NCI-H226 (cell line): ENCODE measurements at regions not wholly inside any gene's neighbourhood (a gene's known extent, or its start where the extent isn't known, plus 50 kb on each side); places are given as distances from the start of the nearest gene placed in this dataset.

Experiments
- DNase-seq: peaks from one replicate; pipeline ENCODE4 v3.0.0-alpha.2; 2015

DNA sequence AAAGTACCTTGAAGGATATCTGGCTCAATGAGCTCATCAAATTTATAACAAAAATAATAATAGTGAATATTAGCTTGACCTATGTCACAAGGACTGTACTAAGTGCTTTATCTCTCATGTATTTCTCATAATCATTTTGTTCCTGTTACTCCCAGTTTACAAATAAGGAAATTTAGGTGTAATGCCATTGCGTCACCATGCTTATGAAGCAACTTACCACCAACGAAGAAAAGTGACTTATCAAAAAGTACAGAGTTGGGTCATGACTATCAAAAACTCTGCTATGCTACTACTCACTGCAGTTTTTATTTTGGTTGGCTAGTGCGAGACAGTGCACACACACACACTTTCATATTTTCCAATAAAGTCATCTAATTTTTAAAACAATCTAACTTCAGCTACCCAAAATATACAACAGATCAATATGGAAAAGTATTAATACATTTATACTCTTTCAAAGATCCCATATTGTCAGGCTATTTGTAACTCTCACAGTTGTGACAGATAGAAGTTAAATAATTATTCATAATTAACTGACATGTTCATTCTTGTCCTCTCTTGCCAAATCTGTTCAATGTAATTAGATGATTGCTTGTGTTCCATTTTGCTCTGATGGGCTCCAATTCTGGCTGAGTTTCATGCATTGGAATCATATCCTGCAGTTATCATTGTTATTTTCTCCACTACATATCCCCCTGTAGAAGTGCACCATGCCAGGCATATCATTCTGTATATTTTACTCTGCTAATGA is 119.4 kb downstream of the KCNJ2 start:
- DNase-seq = no peak

DNA sequence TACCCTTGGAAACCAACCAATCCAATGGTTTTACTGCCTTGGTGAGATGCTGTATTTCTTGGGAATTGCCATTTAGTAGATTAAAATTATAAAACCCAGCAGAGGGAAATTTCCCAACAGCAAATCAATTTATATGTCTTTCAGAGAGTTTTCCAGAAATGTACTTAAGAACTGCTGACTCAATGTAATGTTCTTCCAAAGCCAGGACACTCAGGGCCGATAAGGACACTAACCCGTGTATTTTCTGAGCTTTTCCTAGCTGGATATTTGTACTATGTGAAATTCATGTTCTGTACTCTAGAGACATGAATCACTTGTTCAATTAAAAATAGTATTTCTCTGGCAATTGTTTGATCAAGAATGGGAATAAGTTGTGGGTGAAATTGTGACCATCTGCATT is 121.4 kb downstream of the KCNJ2 start:
- DNase-seq = no peak

DNA sequence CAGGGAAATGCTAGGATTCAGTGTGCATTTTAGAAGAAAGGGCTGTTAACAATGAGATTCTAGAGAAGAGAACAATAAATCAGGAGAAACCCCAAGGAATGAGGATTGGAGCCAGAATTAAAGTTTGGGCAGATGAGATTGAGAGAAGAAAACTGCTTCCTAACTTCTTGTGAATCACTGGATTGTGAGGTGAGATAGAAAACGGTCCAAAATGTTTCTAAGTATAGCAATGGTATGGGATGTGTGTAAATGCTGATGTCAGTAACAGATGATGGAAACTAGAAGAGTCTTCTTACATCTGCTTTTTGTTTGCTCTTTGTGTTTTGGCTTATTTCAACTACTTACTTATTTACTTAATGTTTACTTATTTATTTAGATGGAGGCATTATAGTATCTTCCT is 123.0 kb downstream of the KCNJ2 start:
- no peak for DNase-seq

DNA sequence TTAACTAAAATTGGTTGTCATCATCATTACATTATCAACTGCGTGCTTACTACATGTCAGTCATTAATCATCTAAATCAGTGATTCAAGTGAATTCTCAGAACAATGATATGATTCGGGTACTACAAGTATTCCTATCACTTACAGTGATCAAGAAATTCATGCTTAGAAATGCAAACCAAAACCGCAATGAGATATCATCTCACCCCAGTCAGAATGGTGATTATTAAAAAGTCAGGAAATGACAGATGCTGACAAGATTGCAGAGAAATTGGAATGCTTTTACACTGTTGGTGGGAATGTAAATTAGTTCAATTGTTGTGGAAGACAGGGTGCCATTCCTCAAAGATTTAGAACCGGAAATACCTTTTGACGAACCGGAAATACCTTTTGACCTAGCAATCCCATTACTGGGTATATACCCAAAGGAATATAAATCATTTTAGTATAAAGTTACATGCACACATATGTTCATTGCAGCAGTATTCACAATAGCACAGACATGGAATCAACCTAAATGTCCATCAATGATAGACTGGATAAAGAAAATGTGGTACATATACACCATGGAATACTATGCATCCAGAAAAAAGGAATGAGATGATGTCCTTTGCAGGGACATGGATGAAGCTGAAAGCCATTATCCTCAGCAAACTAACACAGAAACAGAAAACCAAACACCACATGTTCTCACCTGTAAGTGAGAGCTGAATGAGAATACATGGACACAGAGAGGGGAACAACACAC is 124.4 kb downstream of the KCNJ2 start:
- DNase-seq = peak; percentile 3

DNA sequence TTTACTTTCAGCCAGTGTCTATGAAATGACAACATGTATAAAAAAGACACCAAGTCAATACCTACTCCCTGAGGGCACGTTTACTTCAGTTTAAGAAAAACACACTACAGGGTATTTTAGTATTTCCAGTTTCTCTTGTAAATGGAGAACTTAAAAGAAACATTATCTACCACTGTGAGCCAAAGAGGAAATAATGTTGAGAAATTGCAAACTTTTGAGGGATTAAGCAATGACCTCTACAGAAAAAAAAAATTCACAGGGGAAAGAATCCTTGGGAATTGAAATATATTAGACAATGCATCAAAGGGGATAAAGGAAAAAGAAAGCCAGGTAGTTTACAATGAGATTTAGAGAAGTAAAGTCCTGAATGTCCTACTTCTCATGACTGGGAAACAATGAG is 126.0 kb downstream of the KCNJ2 start:
- DNase-seq = no peak

DNA sequence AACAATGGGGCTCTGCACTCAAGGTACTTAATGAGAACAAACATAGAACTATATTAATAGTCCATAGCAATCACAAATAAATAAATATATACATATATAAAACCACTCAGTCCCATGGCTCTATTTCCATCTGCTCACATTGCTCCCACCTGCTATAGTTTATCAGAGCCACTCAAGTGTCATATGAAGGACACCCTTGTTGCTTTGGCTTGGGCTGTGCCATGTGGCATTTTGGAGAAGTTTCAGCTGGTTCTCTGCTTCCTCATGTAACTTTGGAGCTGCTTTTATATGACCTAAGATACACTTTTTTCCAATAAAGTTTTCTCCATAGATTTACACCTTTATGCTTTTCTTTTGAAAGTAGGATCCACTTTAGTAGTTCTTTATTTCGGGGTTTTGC is 126.4 kb downstream of the KCNJ2 start:
- no peak for DNase-seq

DNA sequence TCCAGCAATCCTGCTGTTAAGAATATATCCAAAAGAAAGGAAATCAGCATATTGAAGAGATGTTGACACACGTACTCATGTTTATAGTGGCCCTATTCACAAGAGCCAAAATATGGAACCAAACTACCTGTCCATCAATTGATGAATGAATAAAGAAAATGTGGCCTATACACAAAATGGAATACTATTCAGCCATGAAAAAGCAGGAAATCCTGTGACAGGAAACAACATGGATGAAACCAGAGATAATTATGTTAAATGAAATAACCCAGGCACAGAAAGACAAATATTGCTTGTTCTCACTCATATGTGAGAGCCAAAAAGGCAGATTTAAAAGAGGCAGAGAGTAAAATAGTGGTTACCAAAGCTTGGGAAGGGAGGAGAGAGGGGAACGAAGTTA is 127.1 kb downstream of the KCNJ2 start:
- DNase-seq = no peak

DNA sequence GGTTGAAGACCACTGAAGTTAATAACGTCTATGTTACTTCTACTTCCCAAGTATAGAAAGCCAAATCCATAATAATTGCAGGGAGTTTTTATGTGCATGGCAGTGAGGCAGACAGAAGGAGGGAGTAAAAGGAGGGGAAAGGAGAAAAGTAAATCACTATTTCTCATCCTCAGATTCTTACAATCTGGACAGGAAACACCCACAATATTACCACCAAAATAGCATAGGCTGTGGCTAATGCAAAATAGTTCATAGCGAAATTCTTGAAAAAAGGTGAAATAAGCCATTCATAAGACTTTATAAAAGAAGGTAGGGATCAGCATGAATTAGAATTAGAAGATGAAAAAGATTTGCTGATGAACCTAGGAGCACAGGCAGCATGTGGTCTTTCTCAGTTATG is 128.1 kb downstream of the KCNJ2 start:
- DNase-seq = no peak

DNA sequence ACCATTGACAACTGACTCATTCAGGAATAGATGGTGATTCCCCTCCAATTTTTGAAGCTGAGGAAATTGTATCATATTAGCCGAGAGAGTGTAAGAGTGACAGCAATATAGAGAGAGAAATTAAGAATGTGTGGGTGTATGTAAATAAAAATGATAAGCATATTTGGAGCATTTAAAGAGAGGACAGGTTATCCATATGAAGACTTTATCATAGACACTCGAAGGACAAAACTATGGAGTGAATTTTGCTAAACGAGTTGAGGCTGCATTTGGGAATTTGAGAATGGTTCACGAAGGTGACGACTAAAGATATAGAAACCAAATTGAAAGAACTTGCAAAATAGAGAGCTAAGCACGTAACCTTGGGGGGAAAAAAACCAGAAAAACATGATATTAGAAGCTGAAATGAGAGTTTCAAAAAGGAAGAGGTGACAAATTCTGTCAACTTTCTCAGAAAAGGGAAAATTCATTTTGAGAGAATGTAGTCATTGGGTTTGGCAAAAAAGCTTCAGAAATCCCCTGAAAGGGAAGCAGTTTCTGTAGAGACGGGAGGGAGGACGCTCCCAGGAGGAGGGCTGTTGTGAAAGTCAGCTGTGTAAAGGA is 129.7 kb downstream of the KCNJ2 start:
- no peak for DNase-seq

DNA sequence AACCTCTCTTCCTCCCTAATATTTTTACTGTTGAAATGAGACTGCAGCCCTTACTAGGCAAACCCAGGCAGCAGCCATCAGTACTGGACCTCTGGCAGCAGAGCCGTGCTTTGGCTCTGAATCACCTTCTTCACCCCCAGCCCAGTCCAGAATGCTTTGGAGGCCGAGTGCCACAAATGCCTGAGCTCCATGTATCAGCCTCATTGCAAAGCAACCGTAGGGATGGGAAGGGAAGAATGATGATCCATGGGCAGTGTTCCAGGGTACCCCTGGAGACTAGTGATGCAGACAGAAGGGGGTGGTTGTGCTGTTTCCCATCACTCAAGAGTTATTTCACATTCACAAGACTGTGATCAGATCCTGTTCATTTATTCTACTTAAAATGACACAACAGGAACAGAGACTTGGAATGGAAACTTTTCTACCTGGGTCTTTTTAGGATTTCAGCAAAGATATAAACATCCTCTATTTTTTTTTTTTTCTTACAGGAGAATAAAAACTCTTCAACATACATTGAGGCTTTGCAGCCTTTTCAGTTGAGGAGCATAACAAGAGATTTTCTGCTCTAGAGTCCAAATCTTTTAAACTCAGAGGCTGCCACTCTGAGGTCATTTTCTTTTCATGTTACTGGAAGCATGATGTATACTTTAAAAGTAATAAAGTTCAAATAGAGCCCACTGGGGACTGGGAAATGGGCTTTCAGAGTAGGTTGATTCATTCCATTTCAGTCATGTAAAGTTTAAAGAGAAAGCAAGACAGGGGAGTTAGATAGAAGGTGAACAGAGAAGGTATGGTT is 138.3 kb downstream of the KCNJ2 start:
- DNase-seq = peak; percentile 51

DNA sequence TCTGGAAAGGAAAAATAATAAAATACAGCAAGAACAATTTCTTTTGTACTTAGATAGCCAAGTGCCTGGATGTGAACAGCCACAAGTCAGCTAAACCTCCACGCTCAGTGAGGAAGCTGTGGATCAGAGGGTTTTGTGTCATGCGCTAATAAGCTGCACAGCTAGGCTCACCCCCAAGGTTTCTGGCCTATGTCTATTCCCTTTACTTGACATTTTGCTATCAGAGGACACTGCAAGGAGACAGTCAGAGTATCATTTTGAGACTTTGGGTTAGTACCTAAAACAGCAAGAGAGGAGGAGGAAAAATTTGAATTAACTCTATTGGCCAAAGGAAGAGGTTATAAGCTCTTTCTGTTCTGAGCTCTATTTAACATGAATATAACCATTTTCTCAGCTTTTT is 139.3 kb downstream of the KCNJ2 start:
- no peak for DNase-seq

DNA sequence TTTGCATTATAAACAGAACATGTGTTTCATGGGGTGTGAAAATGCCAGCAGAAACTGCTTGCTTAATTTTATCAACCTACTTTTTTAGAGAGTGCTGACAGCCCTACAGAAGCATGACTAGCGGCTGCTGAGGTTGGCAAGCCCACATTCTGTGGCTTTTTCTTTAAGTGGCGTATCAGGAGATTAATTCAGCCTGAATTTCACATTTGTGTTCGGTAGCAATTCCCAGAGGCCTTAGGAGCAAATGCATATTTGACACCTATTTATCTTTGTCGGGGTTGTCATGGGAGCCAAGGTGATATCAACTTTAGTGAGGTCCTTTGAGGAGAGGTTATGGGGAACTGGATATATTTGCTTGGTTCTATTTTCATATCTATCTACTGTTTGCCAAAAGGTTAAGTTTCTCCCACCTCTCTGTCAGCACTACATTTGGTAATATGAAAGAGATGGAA is 140.9 kb downstream of the KCNJ2 start:
- no peak for DNase-seq

DNA sequence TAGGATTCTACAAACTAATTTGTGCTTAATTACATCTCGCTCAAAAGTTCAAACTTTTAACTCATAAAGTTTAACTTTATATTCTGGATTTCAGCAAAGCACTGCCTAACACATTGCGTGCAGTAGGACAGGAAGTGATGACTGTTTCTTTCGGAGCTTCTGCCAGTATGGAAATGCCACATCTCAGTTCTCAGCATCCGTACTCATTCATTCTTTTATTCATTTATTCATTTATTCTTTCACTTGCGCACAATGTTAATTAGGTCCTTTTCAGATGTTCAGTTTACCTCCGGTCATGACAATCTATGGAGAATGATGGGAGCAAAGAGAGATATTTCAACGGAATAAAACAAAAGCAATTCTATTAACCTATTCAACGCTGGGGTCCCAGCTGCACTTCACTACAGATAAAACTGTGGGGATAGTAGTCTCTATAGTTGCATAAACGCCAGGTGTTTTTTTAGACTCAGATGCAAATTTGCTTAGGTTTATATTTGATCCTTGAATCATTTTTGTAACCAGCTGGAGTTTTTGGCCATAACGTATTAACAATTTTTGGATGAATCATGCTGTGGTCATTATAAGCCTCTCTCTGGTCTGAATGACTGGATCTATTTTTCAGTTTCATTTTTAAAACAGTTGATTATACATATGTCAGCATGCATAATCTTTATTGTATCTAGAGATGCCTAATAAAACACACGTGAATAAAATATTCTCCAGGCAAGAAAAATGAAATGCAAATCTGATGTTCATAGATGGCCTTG is 143.9 kb downstream of the KCNJ2 start:
- DNase-seq = no peak

DNA sequence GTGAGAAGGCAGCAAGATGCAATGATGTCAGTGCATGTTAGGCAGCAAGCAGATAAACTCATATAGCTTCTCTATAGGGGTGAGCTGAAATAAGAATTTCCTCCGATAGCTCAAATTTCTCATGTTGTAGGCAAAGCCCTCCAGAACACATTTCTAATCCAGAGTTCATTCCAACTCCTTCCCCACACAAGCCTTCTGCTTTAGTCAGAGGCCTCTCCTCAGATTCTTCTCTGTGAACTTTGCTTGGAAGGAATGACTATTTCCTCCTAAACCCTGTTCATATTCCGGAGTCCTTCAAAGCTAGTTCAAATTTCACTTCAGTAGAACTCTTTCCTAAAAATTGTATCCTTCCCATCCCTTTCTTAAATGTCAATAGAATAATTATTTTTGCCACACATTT is 144.8 kb downstream of the KCNJ2 start:
- no peak for DNase-seq

DNA sequence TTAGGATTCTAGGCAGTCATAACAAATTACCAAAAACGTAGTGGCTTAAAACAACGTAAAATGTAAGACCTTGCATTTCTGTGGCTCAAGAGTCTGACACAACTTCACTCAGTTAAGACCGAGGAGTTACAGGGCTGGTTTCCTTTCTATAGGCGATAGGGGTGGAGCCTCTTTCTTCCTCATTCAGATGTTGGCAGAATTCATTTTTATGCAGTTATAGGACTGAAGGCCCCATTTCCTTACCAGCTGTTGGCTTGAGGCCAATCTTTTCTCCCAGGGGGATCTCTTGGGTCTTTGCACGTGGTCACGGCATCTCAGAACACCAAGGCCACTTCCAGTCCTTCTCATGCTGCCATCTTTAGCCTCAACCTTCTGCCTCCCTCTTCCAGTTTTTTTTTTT is 145.2 kb downstream of the KCNJ2 start:
- no peak for DNase-seq

DNA sequence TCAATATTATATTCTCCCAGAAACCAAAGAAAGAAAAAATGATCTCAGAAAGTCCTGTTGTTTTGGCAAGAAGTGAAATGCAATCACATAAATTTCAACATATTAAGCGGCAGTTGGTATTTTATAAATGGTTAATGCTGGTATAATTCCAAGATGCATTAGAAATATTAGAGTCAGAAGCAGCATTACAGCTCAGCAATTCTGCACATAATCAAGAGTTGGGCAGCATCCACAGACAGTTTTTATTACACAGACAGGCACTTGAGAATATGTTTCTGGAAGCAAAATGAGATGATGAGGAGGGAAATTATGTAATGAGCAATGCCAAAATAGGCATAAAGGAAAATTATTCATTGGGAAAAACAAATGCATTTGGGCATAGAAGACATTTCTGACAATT is 148.1 kb downstream of the KCNJ2 start:
- no peak for DNase-seq

DNA sequence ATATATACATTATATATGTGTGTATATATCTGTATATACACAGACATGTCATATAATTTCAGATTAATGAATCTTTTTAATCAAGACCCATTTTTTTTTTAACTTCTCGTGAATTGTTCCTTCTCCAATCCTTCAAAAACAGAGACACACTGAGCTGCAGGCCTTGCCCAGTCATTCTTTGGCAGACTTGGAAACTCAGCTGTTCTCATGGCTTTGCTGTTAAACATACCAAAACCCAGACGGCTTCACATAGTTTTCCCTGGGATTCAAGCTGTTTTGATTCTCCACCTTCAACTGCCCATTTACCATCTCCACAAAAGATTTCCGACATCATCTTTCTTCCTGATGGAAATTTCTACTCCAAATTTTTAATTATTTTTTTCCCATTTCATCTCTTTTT is 148.7 kb downstream of the KCNJ2 start:
- no peak for DNase-seq

DNA sequence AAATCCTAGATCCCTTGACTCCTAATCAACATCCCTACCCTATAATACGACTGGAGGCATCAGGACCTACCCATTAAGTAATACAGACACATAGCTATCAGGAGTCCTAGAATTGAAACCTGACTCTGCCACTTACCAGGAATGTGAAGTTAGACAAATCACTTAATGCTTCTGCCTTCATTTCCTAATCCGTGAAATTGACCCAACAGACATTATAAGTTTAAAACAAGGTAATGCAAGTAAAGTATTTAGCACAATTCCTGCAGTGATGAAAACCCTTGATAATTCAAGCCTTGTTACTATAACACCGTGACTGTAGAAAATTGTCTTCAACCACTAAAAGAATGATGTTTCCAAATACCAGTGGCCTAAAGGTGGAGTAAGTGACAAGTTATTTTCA is 150.2 kb downstream of the KCNJ2 start:
- no peak for DNase-seq

DNA sequence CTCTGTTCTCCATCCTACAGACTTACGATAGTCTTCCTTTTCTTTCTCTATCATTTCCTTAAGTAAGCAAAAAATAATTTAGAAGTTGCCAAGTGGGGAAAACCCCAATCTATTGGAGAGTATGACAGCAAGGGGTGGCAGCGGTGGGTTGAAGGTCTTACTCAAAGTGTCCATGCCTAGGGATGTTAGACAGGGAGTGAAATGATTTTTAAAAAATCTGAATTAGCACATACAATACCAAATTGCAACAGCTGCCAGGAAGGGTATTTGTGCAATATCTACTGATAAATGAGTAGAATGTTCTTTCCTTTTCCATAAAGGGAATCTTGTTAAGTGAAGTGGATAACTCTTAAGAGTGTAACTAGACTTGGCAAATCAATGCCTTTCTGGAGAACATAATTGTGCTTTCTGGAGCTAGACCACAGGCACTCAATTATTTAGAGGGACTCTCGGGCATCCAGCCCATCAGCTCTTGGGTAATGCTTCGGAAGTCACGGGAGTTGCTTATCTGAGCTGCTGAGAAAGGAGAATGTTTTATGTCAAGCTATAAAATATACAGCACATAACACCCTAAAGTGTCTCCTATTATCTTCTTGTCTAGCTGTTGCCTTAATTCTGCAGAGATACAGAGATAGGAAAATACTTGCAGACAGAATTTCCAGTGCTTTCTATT is 151.5 kb downstream of the KCNJ2 start:
- DNase-seq = no peak

DNA sequence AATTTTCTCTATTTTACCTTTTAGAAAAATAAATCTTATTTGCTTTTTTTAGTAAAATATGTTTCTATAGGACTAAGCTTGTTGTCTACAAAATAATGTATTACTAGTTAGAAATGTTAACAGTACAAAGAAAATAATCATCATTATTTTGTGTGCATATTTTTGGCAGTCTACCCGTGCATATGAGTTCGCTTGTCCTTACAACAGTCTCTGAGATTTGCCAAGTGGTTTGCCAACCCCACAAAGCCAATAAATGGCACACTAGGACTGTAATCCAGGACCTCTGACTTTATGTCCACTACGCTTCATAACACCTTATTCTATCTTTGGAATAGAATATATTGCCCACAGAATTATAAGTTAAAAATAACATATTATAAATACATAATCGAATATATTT is 152.0 kb downstream of the KCNJ2 start:
- DNase-seq = no peak

DNA sequence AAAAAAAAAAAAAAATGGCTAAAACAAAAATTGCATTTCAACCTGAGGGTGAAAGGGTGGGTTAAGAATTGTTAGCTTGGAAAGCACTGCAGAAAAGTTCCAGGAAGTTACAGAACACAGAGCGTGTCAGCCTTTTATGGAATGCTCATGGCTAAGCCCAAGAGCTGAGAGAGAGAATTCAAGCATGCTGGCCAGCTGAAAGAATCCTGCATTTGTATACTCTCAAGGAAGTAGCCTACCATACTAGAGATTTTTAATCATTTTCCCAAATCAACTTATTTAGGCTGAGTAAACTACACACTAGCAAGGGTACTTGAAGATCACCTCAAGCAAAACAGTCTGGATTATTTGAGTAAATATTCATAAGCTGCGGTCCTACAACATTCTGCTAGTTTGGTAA is 153.9 kb downstream of the KCNJ2 start:
- no peak for DNase-seq

DNA sequence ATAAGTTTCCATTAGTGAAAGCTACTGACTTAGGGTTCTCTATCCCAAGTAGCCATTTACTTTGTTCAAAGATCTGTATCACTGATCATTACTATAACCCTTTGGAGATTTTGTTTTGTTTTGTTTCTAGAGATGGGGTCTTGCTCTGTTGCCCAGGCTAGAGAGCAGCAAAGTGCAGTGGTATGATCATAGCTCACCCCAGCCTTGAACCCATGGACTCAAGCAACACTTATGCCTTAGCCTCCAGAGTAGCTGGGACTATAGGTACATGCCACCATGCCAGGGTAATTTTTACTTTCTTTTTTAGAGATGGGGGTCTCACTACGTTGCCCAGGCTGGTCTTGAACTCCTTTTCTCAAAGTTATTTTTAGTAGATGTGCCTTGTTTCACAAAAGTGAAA is 154.7 kb downstream of the KCNJ2 start:
- DNase-seq = no peak
